SW480 (cell line): ENCODE measurements at regions not wholly inside any gene's neighbourhood (a gene's known extent, or its start where the extent isn't known, plus 50 kb on each side); places are given as distances from the start of the nearest gene placed in this dataset.
"Not testable (repeated sequence)": the region's sequence is repeated elsewhere in the genome, so short reads cannot be mapped to it uniquely, and the experiment has no call there.

ENCODE experiments used
- DNase-seq: peaks from one replicate; pipeline ENCODE4 v3.0.0-alpha.2; 2016; ENCODE audit warnings: low spot score

DNA sequence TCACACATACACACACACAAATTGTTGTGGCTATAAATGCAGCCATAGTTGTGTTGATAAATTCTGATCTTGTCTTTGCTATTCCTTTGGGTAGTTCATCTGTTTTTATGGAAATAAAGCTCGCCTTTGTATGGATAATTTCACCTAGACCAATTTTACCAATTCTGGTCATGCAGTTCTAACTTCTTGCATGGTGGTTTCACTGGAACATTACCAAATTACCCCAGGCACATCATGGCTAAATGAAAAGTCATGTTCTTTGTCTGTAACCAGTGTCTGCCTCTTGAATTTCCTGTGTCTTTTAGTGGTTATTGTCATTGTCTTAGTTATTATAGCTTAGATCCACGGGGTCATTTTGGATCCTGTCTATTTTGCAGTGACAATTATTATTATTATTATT lies 50.3 kb upstream of the TMC1 start:
- no peak for DNase-seq

DNA sequence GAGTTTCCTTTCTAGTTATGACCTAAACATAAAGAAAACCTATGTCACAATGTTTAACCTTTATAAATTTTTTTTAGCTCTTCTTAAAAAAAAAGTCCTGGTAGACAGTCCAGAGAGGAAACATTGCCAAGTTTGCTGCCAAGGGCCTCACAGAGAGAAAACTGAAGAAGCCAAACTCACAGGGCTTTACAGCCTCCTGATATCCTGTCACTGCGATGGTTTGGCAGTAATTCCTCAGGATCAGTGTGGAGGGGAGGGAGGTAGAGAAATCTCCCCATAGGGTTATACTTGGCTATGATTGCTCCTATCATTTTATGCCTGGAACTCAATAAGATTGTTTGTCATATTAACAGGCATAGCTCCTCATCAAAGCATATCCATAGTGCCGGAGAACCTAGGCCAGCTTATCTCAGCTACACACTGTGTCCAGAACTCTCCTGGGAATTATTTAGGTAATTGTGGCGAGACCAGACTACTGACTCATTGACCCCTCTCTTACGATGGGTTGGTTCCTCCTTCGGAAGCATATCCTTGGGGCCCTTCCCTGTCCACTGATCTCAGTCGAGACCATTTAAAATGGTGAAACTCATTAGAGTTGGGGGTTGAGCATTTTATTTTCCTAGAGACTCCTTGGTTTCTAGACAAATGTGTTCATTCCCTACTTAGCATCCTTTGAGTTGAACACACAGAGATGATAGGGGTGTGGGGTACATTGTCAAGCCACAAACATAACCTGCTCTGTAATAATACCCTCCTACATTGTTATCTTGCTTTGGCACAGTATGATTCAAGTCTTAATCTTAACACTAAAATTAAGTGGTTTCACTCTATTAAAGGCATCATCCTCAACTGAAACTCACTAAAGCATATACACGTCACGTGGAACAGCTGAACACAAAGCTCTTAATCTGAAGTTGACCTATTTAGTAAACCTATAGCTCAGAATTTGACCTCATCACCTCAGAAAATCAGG lies 53.4 kb upstream of the TMC1 start:
- DNase-seq: no peak

- no peak for DNase-seq
These were observed 55.8 kb upstream of the TMC1 start for GRCh38 chr9:72465593-72465984.

DNA sequence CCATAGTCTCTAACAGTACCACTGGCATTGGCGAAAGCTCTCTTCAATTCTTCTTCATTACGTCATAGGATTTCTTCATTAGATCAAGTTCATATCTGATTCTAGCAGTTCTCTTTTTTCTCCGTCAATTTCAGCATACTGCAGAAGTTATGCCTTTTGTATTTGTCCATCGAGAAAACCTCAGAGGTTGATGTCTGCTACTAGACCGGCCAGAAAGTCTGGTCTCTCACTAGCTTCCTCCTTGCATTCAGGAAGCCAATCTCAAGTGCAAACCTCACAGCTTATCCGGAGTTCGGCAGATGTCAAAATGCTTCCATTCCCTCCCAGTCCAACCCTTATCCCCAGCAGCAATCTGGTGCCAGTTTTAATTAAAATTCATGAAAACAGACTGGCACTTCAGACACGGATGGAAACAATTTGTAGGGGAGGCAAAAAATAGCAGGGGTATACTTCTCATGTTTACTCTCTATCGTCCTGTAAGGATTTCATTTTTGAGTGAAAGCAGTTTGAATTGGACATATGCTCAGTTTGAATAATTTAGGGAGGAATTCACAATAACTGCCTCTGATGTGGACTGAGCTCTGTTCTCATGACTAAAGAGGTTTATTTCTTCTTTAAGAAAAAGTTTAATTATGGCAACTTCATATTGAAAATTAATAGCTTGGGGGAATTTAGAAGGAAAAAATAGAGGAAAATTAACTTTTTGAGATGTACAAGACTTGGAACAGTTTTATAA lies 56.4 kb upstream of the TMC1 start:
- no peak for DNase-seq

- DNase-seq: no peak
These were observed 59.1 kb upstream of the TMC1 start for GRCh38 chr9:72462340-72462739.

GRCh38 chr9:72460342-72461312 lies 60.8 kb upstream of the TMC1 start:
- peak; percentile 34 for DNase-seq

GRCh38 chr9:72459308-72459707 lies 62.1 kb upstream of the TMC1 start:
- DNase-seq: no peak

GRCh38 chr9:72458153-72458552 lies 63.3 kb upstream of the TMC1 start:
- DNase-seq: no peak

DNA sequence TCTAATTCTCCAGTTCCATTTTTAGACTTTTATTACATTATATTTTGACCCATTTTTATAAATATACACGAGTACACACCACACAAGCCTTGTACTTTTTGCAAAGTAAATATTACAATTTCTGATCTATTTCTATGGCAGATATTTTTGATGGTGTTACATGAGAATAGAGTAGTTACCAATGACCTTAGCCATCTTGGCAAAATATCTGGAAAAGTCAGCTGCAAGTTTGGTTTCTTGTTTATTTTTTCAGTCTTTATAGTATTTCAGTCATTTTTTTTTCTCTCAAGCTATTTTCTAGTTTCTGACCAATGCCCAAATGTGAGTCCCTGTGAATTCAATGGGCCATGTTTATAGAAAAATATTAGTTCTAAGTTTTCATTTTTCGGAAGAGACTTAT lies 64.0 kb upstream of the TMC1 start:
- no peak for DNase-seq

GRCh38 chr9:72454871-72455491 lies 66.4 kb upstream of the TMC1 start:
- DNase-seq: no peak

GRCh38 chr9:72453797-72454196 lies 67.6 kb upstream of the TMC1 start:
- no peak for DNase-seq

GRCh38 chr9:72446241-72446640 lies 75.2 kb upstream of the TMC1 start:
- not testable (repeated sequence) for DNase-seq

- DNase-seq: no peak
These were observed 76.0 kb upstream of the TMC1 start for GRCh38 chr9:72445306-72445995.

DNA sequence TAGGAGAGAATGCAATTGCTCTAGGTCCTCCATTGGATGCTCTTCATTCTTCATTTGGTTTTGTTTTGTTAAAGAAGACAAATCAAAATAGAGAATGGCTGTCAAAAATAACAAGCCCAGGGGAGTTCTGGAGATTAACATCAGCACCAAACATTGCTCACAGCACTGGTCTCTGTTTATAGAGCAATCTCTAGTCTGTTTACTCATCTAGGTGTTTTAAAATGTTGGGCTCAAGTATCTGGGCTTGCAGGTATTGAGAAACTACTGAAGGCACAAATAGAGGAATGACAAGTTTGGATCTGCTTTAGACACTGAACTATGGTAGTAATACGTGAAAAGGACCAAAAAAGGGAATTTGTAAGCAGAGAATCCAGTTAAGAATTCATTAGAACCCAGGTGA lies 77.0 kb upstream of the TMC1 start:
- DNase-seq: no peak

- no peak for DNase-seq
These were observed 77.6 kb upstream of the TMC1 start for GRCh38 chr9:72443855-72444254.

DNA sequence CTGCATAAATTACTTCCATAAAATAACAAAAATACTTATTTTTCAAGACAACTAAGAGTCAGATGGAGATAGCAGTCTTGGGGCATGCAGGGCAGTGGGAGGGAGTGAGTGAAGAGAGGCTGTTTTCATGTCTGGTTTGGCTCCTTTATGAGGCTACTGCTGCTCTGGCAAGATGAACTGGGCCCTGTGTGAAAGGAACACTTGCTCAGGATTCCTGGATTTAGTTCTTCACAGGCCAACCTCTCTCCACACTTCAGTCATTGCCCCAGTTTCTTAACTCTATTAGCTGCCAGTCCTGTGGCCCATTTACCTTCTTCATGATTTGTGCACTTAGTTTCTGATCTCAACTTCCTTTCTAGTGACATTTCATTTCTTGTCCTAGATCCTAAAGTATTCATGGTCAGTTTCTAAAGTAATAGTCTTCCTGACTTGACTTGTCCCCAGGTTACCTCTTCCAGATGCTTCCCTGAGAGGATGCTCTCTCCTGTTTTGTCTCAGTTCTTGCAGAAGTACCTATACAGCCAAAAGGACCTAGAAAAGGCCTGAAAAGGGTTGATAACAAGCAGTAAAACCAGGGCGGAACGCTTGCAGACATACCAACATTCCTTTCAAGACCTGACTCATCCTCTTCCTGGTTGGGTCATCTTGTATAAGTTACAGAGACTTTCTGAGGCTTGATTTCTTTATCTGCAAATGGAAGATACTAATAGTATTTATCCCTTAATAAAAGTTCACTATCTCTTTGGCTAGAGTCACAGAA lies 77.0 kb upstream of the ZFAND5 start:
- peak; percentile 48 for DNase-seq

GRCh38 chr9:72440992-72441847 lies 76.2 kb upstream of the ZFAND5 start:
- DNase-seq: no peak

- DNase-seq: no peak
These were observed 75.4 kb upstream of the ZFAND5 start for GRCh38 chr9:72440378-72440777.

GRCh38 chr9:72433616-72434267 lies 68.7 kb upstream of the ZFAND5 start:
- peak; percentile 49 for DNase-seq
